Esophagus muscularis mucosa (tissue), 4 donors: ENCODE measurements at regions not wholly inside any gene's neighbourhood (a gene's known extent, or its start where the extent isn't known, plus 50 kb on each side); places are given as distances from the start of the nearest gene placed in this dataset.

Experiments used
- CTCF ChIP-seq, 3 experiments: fragments of 200-600 bp in 2 of 3; fragments of 450-650 bp in 1 of 3; sonication (generic) in 2 of 3; IDR thresholded peaks; one replicate each; pipeline ENCODE4 v1.5.1; 2017 to 2019; ENCODE audit warnings: antibody characterized with exemption in 3 of 3, mild to moderate bottlenecking in 2 of 3, moderate library complexity in 1 of 3
- EP300 ChIP-seq: sonication (generic); formaldehyde crosslinking; IDR thresholded peaks from one replicate; pipeline ENCODE4 v1.6.1; 2017; ENCODE audit warnings: antibody characterized with exemption
- POLR2AphosphoS5 ChIP-seq, 2 donors: sonication (generic); formaldehyde crosslinking; IDR thresholded peaks; one replicate each; pipeline ENCODE4 v1.6.1; 2017; ENCODE audit warnings: antibody characterized with exemption in 2 of 2

GRCh38 chr12:67449591-67450052 is 180.5 kb downstream of the CAND1 start:
- TF ChIP-seq CTCF (IDR thresholded peaks at IDR 0.05): no peak
- TF ChIP-seq EP300: no peak
- no peak for TF ChIP-seq POLR2AphosphoS5 (IDR thresholded peaks at IDR 0.05)
